ENCODE measurements at regions not wholly inside any gene's neighbourhood (a gene's known extent, or its start where the extent isn't known, plus 50 kb on each side); places are given as distances from the start of the nearest gene placed in this dataset.
A peak's percentile ranks its signal among the peaks of the same experiment; 100 is the strongest.

- H2BK20ac ChIP-seq (ENCODE audit: low read length): no peak overlapping the region
- DNase-seq (ENCODE audit: low read depth in 1 of 2, low spot score in 2 of 2) (peak in 1 of 2 experiments; percentile 42), FAIRE-seq (no peak)
- H3K79me1 ChIP-seq (ENCODE audit: low read depth, low read length): no peaks in the 10 kb centered on the region
- 93% methylated on average over 5 of the region's 5 CpGs; no CpG with 5 or more reads in 1 of the 2 experiments for WGBS, 2 experiments (ENCODE audit: extremely low coverage in 1 of 2, insufficient coverage in 1 of 2, insufficient read length in 1 of 2, insufficient replicate concordance in 2 of 2, low coverage in 1 of 2, low lambda C conversion rate in 2 of 2, missing lambda C conversion rate in 1 of 2)
- H3K4me1 ChIP-seq (replicated peaks in 1 of 4; ENCODE audit: control insufficient read depth in 3 of 4, insufficient read depth in 4 of 4, low read length in 3 of 4): peaks cover 2 to 9% (median 7%) of the 10 kb centered on the region in 4 experiments; a peak in 6 of 7 replicates
- peak overlapping the region; percentile 6; the same call in 1 of the 2 replicates for H2BK15ac ChIP-seq (ENCODE audit: low read length)
- no peak overlapping the region for H3K56ac ChIP-seq (replicated peaks; ENCODE audit: insufficient read length, low read depth, low read length)
- H2AK5ac ChIP-seq (ENCODE audit: low read depth, low read length): no peak overlapping the region
- no peaks in the 10 kb centered on the region for H3K9me3 ChIP-seq (ENCODE audit: insufficient read depth in 2 of 2, low read depth in 1 of 2, low read length in 1 of 2)
- ChIA-PET POLR2A (ENCODE audit: partially characterized antibody) (no interaction called here), CTCF (ENCODE audit: partially characterized antibody) (no interaction called here)
- H4K20me1 ChIP-seq (replicated peaks in 1 of 2; ENCODE audit: control insufficient read depth in 1 of 2, insufficient read depth in 2 of 2, low read length in 2 of 2): no peaks in the 10 kb centered on the region
- H2AFZ ChIP-seq (ENCODE audit: low read length): no peak overlapping the region
- no peak overlapping the region for H2BK12ac ChIP-seq (ENCODE audit: low read depth, low read length)
- no peak overlapping the region; the same call in 1 of the 2 replicates for H2BK5ac ChIP-seq (ENCODE audit: low read depth, low read length)
- H3K9ac ChIP-seq (replicated peaks in 1 of 4; ENCODE audit: extremely low read depth in 1 of 4, low read depth in 3 of 4, low read length in 3 of 4): no peak overlapping the region
- peaks cover 0 to 2% (median 0%) of the 10 kb centered on the region in 4 experiments; a peak in 1 of 7 replicates for H3K27me3 ChIP-seq (replicated peaks in 1 of 4; ENCODE audit: control insufficient read depth in 3 of 4, extremely low read depth in 1 of 4, insufficient read depth in 3 of 4, low read length in 3 of 4)
- no peak overlapping the region for H3K4ac ChIP-seq (replicated peaks; ENCODE audit: insufficient read length, low read depth, low read length)
- H3K18ac ChIP-seq (ENCODE audit: extremely low read depth, low read length): no peak overlapping the region
- H2BK120ac ChIP-seq (replicated peaks; ENCODE audit: low read depth, low read length): no peak overlapping the region
- H3K4me3 ChIP-seq (ENCODE audit: extremely low read depth in 1 of 4, insufficient read depth in 2 of 4, low read depth in 3 of 4, low read length in 4 of 4): no peak overlapping the region
- no peak overlapping the region for H4K5ac ChIP-seq (ENCODE audit: insufficient read length, low read depth, low read length)
- H3K36me3 ChIP-seq (ENCODE audit: control insufficient read depth in 2 of 4, insufficient read depth in 4 of 4, low read length in 3 of 4): no peaks in the 10 kb centered on the region
- no peak overlapping the region for H3K4me2 ChIP-seq (ENCODE audit: insufficient read depth in 1 of 2, low read depth in 2 of 2, low read length in 2 of 2)
- no peak overlapping the region for H4K8ac ChIP-seq (ENCODE audit: extremely low read depth, insufficient read depth, low read length)
- H3K23me2 ChIP-seq (ENCODE audit: low read depth, low read length): no peaks in the 10 kb centered on the region
- H4K91ac ChIP-seq (replicated peaks; ENCODE audit: insufficient read length, low read length): no peak overlapping the region
- no peak overlapping the region for H3K23ac ChIP-seq (ENCODE audit: insufficient read length)
- H3K14ac ChIP-seq (ENCODE audit: insufficient read length): no peak overlapping the region
- no peaks in the 10 kb centered on the region for H3K79me2 ChIP-seq (ENCODE audit: control insufficient read depth in 1 of 2, insufficient read depth in 2 of 2, low read length in 2 of 2)
- no peak overlapping the region for H3K27ac ChIP-seq (ENCODE audit: low read depth, low read length)
- no peak for TF ChIP-seq SIRT6 (IDR thresholded peaks at IDR 0.05; ENCODE audit: low read length)
- no peak for TF ChIP-seq TCF12 (IDR thresholded peaks at IDR 0.05; ENCODE audit: low read depth, low read length)
- TF ChIP-seq JUND (IDR thresholded peaks at IDR 0.05; ENCODE audit: low read length): no peak
- TF ChIP-seq, protein P1, sequence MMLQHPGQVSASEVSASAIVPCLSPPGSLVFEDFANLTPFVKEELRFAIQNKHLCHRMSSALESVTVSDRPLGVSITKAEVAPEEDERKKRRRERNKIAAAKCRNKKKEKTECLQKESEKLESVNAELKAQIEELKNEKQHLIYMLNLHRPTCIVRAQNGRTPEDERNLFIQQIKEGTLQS (IDR thresholded peaks at IDR 0.05; ENCODE audit: insufficient read depth, low read depth, low read length): no peak
- TF ChIP-seq POU5F1 (IDR thresholded peaks at IDR 0.05; ENCODE audit: low read depth, low read length): no peak
- TF ChIP-seq RAD21 (IDR thresholded peaks at IDR 0.05 in 1 of 2, conservative IDR thresholded peaks at IDR 0.05 in 1 of 2; ENCODE audit: low read depth in 2 of 2, low read length in 2 of 2): no peak
Measured at GRCh38 chr10:28467615-28468014, 65.3 kb upstream of the WAC start.

All from H1 (cell line).